ENCODE measurements at regions not wholly inside any gene's neighbourhood (a gene's known extent, or its start where the extent isn't known, plus 50 kb on each side); places are given as distances from the start of the nearest gene placed in this dataset.
"Not testable (repeated sequence)": the region's sequence is repeated elsewhere in the genome, so short reads cannot be mapped to it uniquely, and the experiment has no call there.

- no peak for DNase-seq
These were observed 497.4 kb upstream of the MEIS1 start for GRCh38 chr2:65937379-65938160.

DNA sequence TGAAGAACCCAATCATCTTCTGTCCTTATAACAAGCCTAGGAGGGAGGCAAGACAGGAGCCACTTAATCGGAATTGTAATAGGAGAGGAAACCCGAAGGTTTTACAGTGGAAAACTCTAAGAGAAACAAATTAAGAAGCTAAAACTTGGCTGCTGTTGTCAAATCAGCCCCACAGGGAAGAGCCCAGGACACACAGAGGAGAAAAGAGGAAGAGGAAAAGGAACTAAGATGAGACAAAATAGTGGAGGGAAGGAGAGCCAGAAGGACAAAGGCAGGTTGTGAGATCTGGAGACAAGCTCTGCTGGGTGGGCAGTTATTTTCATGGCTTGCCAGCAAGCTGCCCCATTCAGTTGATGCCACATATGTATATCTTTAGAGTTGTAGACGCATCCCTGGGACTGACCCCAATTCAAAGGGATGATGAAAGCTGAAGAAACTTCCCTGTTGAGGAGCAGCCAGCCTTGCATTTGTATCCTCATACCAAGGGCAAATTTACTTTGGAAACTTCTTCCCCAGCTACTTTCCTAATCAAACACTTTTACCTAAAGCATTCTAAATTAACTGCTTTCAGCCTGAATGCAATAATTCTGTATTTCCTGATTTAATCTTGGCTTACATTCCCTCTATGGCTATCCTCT, 499.8 kb upstream of the MEIS1 start:
- DNase-seq = no peak

DNA sequence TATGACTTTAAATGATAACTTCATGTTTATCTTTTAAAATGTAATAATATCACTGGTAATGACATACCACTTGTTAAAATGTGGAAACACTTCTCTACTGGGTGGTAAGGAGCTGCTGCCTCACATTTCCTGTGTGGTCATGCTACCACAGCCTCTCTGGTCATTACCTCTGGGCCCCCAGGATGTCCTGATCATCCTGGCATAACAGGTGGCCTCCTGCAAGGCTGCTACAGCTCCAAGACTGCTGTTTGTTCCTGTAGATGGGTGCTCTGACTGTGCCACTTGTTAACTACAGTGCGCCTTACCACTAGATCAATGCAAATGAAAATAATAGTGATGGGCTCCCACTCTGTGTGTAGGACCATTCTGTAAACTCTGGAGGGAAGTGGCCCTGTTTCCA, 500.2 kb upstream of the SPRED2 start:
- DNase-seq = no peak

DNA sequence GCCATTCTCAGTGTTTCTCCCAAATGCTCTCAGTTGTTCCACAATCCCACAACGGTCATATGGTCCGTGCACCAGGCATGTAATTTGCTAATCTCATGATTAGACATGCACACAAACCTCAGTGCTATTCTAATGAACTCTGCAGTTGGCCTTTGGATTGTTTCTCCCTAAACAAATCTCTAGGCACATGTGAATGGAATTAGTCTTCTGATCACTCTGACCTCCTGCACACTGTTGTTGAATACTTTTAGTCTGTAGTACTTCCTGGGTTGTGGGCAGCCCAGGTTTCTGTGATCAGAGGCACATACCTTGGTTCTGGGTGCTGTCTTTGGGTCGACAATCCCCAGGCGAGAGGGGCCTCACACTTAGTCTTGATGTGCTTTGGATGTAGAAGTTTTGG, 498.7 kb upstream of the SPRED2 start:
- DNase-seq = no peak

DNA sequence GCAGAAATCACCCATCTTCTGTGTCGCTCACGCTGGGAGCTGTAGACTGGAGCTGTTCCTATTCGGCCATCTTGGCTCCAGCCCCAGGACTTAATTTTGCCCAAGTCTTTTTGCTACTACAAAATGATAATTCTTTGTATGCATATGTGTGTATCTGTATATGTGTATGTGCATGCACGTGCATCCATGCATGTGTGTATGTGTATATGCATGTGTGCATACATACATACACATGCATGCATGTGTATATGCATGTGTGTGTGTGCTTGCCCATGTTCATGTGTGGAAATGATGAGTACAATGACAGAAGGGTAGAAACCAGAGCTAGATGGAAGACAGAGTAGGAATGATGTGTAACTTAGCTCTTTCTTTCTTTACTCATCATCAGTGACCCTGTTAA, 497.9 kb upstream of the SPRED2 start:
- DNase-seq = no peak

DNA sequence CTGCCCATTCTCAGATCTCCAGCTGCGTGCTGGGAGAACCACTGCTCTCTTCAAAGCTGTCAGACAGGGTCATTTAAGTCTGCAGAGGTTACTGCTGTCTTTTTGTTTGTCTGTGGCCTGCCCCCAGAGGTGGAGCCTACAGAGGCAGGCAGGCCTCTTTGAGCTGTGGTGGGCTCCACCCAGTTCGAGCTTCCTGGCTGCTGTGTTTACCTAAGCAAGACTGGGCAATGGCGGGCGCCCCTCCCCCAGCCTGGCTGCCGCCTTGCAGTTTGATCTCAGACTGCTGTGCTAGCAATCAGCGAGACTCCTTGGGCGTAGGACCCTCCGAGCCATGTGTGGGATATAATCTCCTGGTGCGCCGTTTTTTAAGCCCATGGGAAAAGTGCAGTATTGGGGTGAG, 497.3 kb upstream of the SPRED2 start:
- not testable (repeated sequence) for DNase-seq

GRCh38 chr2:65922794-65923193, 490.4 kb upstream of the SPRED2 start:
- DNase-seq = no peak

DNA sequence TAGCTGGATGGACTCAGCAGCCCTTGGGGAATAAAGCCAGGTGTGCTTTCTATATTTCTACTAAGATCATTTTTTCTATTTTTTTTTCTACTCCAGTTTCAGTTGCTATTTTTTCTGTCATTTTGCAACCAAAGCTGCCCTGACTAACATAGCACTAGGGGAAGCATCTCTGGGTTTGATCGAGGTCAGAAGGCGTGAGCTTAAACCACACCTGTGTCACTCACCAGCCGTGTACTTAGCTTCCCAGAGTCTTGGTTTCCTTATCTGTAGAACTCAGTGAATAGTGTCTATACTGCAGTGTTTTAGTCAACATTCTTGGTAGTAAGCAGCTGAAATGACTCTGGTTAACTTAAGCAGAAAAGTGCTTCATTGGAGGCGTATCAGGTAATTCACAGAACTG, 489.6 kb upstream of the SPRED2 start:
- DNase-seq = no peak

- no peak for DNase-seq
These were observed 488.7 kb upstream of the SPRED2 start for GRCh38 chr2:65921116-65921515.

GRCh38 chr2:65920659-65921058, 488.3 kb upstream of the SPRED2 start:
- no peak for DNase-seq

GRCh38 chr2:65919550-65920188, 487.3 kb upstream of the SPRED2 start:
- DNase-seq = no peak

DNA sequence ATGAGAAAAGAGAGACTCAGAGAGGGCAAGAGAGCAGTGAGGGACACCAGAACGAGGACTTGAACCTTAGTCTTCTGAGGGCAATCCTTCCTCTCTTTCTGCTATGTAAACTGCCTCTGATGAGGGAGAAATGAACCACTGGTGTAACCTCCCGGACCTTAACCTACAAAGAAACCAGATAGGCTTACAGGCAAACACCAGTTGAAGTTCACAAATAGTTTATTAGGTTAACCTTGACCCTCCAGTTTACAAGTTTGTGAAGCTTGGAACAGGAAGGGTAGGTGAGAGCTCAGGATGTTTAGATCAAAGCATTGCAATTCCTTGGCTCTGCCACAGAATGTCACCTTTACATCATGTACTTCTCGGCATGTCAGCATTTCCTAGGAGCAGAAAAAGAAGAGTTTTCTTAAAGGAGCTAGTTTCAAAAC, 486.4 kb upstream of the SPRED2 start:
- no peak for DNase-seq

DNA sequence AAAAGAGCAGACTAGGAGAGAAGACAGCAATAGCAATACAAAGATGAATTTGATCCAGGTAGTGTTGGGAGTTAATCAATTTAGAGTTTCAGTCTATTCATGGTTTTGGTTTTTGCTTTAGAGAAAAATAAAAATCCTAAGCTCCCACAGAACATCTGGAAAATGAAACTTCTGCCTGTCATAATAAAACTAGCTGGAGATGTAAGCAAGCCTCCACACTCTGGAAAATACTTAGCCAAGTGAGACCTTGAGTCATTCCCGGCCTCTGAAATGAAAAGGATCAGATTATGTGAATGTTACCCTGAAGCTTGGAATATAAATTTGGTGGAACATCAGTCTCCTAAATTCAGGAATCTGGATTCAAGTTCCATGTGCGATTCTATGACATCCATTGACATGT, 485.6 kb upstream of the SPRED2 start:
- DNase-seq = no peak

DNA sequence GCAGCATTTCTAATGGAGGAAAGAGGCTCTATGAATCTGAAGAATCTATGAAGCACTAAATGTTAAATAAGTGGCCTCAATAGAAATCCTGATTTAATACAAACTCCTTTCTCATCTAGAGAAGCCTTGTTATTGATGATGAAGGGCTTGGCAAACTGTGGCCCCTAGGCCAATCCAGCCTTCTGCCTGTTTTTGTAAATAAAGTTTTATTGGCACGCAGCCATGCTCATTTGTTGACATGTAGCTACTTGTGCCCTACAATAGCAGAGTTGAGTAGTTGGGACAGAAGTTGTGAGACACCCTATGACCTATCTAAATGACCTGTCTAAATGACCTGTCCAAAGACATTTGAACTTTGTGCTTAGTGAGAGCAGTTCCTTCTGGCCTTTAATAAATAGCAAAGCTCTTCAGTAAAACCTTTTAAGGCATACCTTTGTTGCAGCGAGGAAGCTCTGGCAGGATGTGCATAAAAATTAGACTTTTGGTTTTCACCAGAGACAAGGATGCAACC, 484.4 kb upstream of the SPRED2 start:
- DNase-seq = no peak

GRCh38 chr2:65916177-65916576, 483.8 kb upstream of the SPRED2 start:
- DNase-seq = no peak

GRCh38 chr2:65915273-65915672, 482.9 kb upstream of the SPRED2 start:
- DNase-seq = no peak

GRCh38 chr2:65914244-65914786, 481.9 kb upstream of the SPRED2 start:
- no peak for DNase-seq

GRCh38 chr2:65913813-65914212, 481.4 kb upstream of the SPRED2 start:
- DNase-seq = no peak

- DNase-seq = no peak
These were observed 469.4 kb upstream of the SPRED2 start for GRCh38 chr2:65901756-65902155.

- no peak for DNase-seq
These were observed 464.0 kb upstream of the SPRED2 start for GRCh38 chr2:65896446-65896845.

- not testable (repeated sequence) for DNase-seq
These were observed 457.7 kb upstream of the SPRED2 start for GRCh38 chr2:65890131-65890530.

DNA sequence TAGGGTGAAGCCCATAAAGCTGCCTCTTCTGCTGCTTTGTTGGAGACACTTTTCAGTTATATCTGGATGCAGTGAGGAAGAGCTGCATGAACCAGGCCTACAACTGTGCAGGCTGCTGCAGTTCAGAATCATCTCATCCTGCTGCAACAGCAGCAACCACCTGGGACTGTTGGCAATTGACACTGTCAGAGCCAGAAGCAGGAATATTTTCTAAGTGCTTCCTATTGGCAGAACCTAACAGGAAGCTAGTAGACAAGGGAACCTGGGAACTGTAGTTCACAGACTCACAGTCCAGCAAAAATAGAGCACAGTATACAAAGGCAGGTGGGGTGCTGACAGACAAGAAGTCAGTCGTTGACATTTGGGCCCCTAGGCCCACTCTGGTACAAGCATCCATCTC, 452.9 kb upstream of the SPRED2 start:
- no peak for DNase-seq

DNA sequence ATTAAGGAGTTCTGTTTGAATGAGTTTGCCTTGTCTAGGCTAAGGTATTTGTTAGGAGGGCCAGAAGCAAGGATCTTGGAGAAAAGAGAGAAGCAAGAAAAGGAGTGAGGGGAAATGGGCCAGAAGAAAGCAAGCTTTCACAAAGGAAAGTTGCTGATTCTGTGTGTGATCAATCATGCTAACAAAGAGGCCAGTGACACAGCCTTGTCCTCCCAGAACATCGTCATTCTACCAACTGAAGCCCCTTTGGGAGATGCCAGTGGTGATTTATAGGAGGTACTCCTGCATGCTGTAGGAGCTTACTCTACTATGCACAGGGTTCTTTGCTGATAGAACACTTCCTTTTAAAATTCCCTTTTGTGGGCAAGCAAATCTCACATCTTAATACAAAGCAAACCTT, 449.2 kb upstream of the SPRED2 start:
- no peak for DNase-seq

GRCh38 chr2:65880436-65880835, 448.0 kb upstream of the SPRED2 start:
- no peak for DNase-seq
